Activated T-helper 17 cell treated with anti-CD3 and anti-CD28 coated beads, Interleukin-2, amount 50 U/mL, for 72 hours (primary cell): ENCODE measurements at regions not wholly inside any gene's neighbourhood (a gene's known extent, or its start where the extent isn't known, plus 50 kb on each side); places are given as distances from the start of the nearest gene placed in this dataset.

ENCODE experiments used
- ATAC-seq: fragments of 150-1000 bp; cut with Tn5 transposase; replicated peaks from 2 replicates; pipeline ENCODE4 v1.10.0; 2021; ENCODE audit warnings: mild to moderate bottlenecking, moderate library complexity
- H3K27ac Mint-ChIP-seq: one replicate; pipeline ENCODE4 v1.8.0; 2022; ENCODE audit warnings: mixed read lengths
- H3K27me3 Mint-ChIP-seq: one replicate; pipeline ENCODE4 v1.8.0; 2022; ENCODE audit warnings: mixed read lengths
- H3K36me3 Mint-ChIP-seq: one replicate; pipeline ENCODE4 v1.8.0; 2022; ENCODE audit warnings: low read depth, mild to moderate bottlenecking, mixed read lengths
- H3K4me1 Mint-ChIP-seq: one replicate; pipeline ENCODE4 v1.8.0; 2022; ENCODE audit warnings: mixed read lengths
- H3K4me3 Mint-ChIP-seq: one replicate; pipeline ENCODE4 v1.8.0; 2022; ENCODE audit warnings: mild to moderate bottlenecking, mixed read lengths
- H3K9me3 Mint-ChIP-seq: one replicate; pipeline ENCODE4 v1.8.0; 2022; ENCODE audit warnings: mixed read lengths

GRCh38 chr6:47905717-47906116 is 123.9 kb downstream of the OPN5 start:
- peaks cover 4% of the 10 kb centered on the region for H3K27me3 Mint-ChIP-seq
- H3K36me3 Mint-ChIP-seq: no peaks in the 10 kb centered on the region
- H3K9me3 Mint-ChIP-seq: no peaks in the 10 kb centered on the region
- no peak overlapping the region for H3K4me3 Mint-ChIP-seq
- H3K4me1 Mint-ChIP-seq: no peaks in the 10 kb centered on the region
- no peak for ATAC-seq
- no peak overlapping the region for H3K27ac Mint-ChIP-seq

- H3K9me3 Mint-ChIP-seq: no peaks in the 10 kb centered on the region
- H3K4me3 Mint-ChIP-seq: no peak overlapping the region
Observed at GRCh38 chr6:47897247-47897646, 115.4 kb downstream of the OPN5 start.

GRCh38 chr6:47890326-47890875 is 108.6 kb downstream of the OPN5 start:
- no peak for ATAC-seq
- no peak overlapping the region for H3K4me3 Mint-ChIP-seq

More at GRCh38 chr6:47897247-47897646, 115.4 kb downstream of the OPN5 start:
- Mint-ChIP-seq H3K27me3 (no peaks in the 10 kb centered on the region), H3K4me1 (no peaks in the 10 kb centered on the region), H3K36me3 (no peaks in the 10 kb centered on the region), H3K27ac (no peak overlapping the region)
- ATAC-seq: no peak

GRCh38 chr6:47879015-47879414 is 97.2 kb downstream of the OPN5 start:
- Mint-ChIP-seq H3K27me3 (peaks cover 1% of the 10 kb centered on the region), H3K4me1 (no peaks in the 10 kb centered on the region), H3K9me3 (no peaks in the 10 kb centered on the region), H3K4me3 (no peak overlapping the region), H3K27ac (no peak overlapping the region), H3K36me3 (no peaks in the 10 kb centered on the region)
- ATAC-seq: no peak

More at GRCh38 chr6:47890326-47890875, 108.6 kb downstream of the OPN5 start:
- H3K27ac Mint-ChIP-seq: no peak overlapping the region
- H3K36me3 Mint-ChIP-seq: no peaks in the 10 kb centered on the region
- H3K4me1 Mint-ChIP-seq: no peaks in the 10 kb centered on the region
- peaks cover 4% of the 10 kb centered on the region for H3K9me3 Mint-ChIP-seq
- peaks cover 6% of the 10 kb centered on the region for H3K27me3 Mint-ChIP-seq
